ENCODE measurements at regions not wholly inside any gene's neighbourhood (a gene's known extent, or its start where the extent isn't known, plus 50 kb on each side); places are given as distances from the start of the nearest gene placed in this dataset.

DNA sequence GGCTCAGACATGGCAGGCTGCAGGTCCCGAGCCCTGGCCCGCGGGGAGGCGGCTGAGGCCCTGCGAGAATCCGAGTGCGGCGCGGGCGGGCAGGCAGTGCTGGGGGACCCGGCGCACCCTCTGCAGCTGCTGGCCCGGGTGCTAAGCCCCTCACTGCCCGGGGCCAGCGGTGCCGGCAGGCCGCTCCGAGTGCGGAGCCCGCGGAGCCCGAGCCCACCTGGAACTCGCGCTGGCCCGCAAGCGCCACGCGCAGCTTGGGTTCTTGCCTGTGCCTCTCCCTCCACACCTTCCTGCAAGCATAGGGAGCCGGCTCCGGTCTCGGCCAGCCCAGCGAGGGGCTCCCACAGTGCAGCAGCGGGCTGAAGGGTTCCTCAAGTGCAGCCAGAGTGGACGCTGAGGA lies 97.5 kb downstream of the QDPR start:
- TF ChIP-seq POLR2A (IDR thresholded peaks at IDR 0.05): no peak
- no peak for TF ChIP-seq CTCF (IDR thresholded peaks at IDR 0.05)
- no peak for TF ChIP-seq EP300 (IDR thresholded peaks at IDR 0.05)

Data from suprapubic skin (tissue), 3 donors.